HG03442 (cell line): ENCODE measurements at regions not wholly inside any gene's neighbourhood (a gene's known extent, or its start where the extent isn't known, plus 50 kb on each side); places are given as distances from the start of the nearest gene placed in this dataset.
"Not testable (repeated sequence)": the region's sequence is repeated elsewhere in the genome, so short reads cannot be mapped to it uniquely, and the experiment has no call there.

Experiments used
- ATAC-seq: cut with Tn5 transposase; IDR thresholded peaks from one replicate; pipeline ENCODE4 v1.9.1; 2021; ENCODE audit warnings: mild to moderate bottlenecking, moderate library complexity; ENCODE audit not compliant: unreplicated experiment

- not testable (repeated sequence) for ATAC-seq
These were observed 532.4 kb downstream of the KIF20B start for GRCh38 chr10:90233805-90234204.

- no peak for ATAC-seq
These were observed 544.2 kb downstream of the KIF20B start for GRCh38 chr10:90245623-90246022.

- ATAC-seq = not testable (repeated sequence)
These were observed 549.4 kb downstream of the KIF20B start for GRCh38 chr10:90250784-90251183.

GRCh38 chr10:90269699-90270098, 568.3 kb downstream of the KIF20B start:
- no peak for ATAC-seq

GRCh38 chr10:90274721-90275468, 573.5 kb downstream of the KIF20B start:
- ATAC-seq = no peak

GRCh38 chr10:90276894-90277475, 575.6 kb downstream of the KIF20B start:
- no peak for ATAC-seq

GRCh38 chr10:90286406-90286805, 571.4 kb downstream of the HTR7 start:
- no peak for ATAC-seq

- ATAC-seq = no peak
These were observed 570.9 kb downstream of the HTR7 start for GRCh38 chr10:90286941-90287340.

- ATAC-seq = no peak
These were observed 569.4 kb downstream of the HTR7 start for GRCh38 chr10:90288391-90288933.

GRCh38 chr10:90289037-90289436, 568.8 kb downstream of the HTR7 start:
- ATAC-seq = no peak

GRCh38 chr10:90293616-90294015, 564.2 kb downstream of the HTR7 start:
- ATAC-seq = no peak

GRCh38 chr10:90294821-90295540, 562.9 kb downstream of the HTR7 start:
- ATAC-seq = not testable (repeated sequence)

GRCh38 chr10:90302031-90302430, 555.8 kb downstream of the HTR7 start:
- not testable (repeated sequence) for ATAC-seq

GRCh38 chr10:90302758-90303481, 554.9 kb downstream of the HTR7 start:
- no peak for ATAC-seq

GRCh38 chr10:90304533-90304932, 553.3 kb downstream of the HTR7 start:
- no peak for ATAC-seq

GRCh38 chr10:90306187-90306586, 551.7 kb downstream of the HTR7 start:
- no peak for ATAC-seq

GRCh38 chr10:90308223-90308622, 549.6 kb downstream of the HTR7 start:
- ATAC-seq = no peak

GRCh38 chr10:90313576-90314325, 544.1 kb downstream of the HTR7 start:
- no peak for ATAC-seq

GRCh38 chr10:90314718-90315117, 543.1 kb downstream of the HTR7 start:
- ATAC-seq = no peak

GRCh38 chr10:90317172-90317571, 540.7 kb downstream of the HTR7 start:
- ATAC-seq = no peak
